ENCODE measurements at regions not wholly inside any gene's neighbourhood (a gene's known extent, or its start where the extent isn't known, plus 50 kb on each side); places are given as distances from the start of the nearest gene placed in this dataset.

GRCh38 chr13:30845297-30846214 lies 60.5 kb upstream of the MEDAG start:
- no peak for DNase-seq

GRCh38 chr13:30846311-30846710 lies 59.8 kb upstream of the MEDAG start:
- DNase-seq, result no peak

- DNase-seq, result no peak
These were observed 59.2 kb upstream of the MEDAG start for GRCh38 chr13:30846866-30847265.

GRCh38 chr13:30847650-30848307 lies 58.3 kb upstream of the MEDAG start:
- DNase-seq, result no peak

GRCh38 chr13:30848332-30849027 lies 57.6 kb upstream of the MEDAG start:
- no peak for DNase-seq

- no peak for DNase-seq
These were observed 56.5 kb upstream of the MEDAG start for GRCh38 chr13:30849611-30850010.

GRCh38 chr13:30850204-30850866 lies 55.7 kb upstream of the MEDAG start:
- DNase-seq, result no peak

GRCh38 chr13:30850867-30851211 lies 55.2 kb upstream of the MEDAG start:
- DNase-seq, result no peak

GRCh38 chr13:30851697-30852096 lies 54.4 kb upstream of the MEDAG start:
- no peak for DNase-seq

GRCh38 chr13:30855569-30855968 lies 50.5 kb upstream of the MEDAG start:
- no peak for DNase-seq

GRCh38 chr13:30856005-30856790 lies 49.9 kb upstream of the MEDAG start:
- DNase-seq, result no peak
